MCF 10A (cell line): ENCODE measurements at regions not wholly inside any gene's neighbourhood (a gene's known extent, or its start where the extent isn't known, plus 50 kb on each side); places are given as distances from the start of the nearest gene placed in this dataset.

ENCODE experiments used
- BruUV-seq: library from RNA; stranded (reverse); fragments of 400-500 nt; replicated peaks from 2 replicates; lab custom pipeline; 2021; lab: Mats Ljungman, UMichigan
- CTCF ChIA-PET: fragments of 300-600 bp; sonication (Branson Sonifier 250); formaldehyde crosslinking; extraction: SDS; loops from one replicate; lab custom pipeline; 2021; ENCODE audit warnings: antibody characterized with exemption, inconsistent platforms; lab: Yijun Ruan, JAX
- POLR2A ChIA-PET: fragments of 300-600, 350-650 bp; sonication (Branson Sonifier 250); formaldehyde crosslinking; extraction: SDS; loops from one replicate; lab custom pipeline; 2020; ENCODE audit warnings: antibody characterized with exemption, inconsistent platforms; lab: Yijun Ruan, JAX
- DNase-seq: peaks from one replicate; pipeline ENCODE4 v3.0.0-alpha.2; 2018; ENCODE audit not compliant: unreplicated experiment
- H3K27ac Mint-ChIP-seq: one replicate; pipeline ENCODE4 v1.8.0; 2022; ENCODE audit warnings: mild to moderate bottlenecking, low read depth, mixed read lengths; ENCODE audit not compliant: unreplicated experiment
- H3K27me3 Mint-ChIP-seq: one replicate; pipeline ENCODE4 v1.8.0; 2022; ENCODE audit warnings: mixed read lengths; ENCODE audit not compliant: insufficient read depth, unreplicated experiment
- H3K36me3 Mint-ChIP-seq: one replicate; pipeline ENCODE4 v1.8.0; 2022; ENCODE audit warnings: mild to moderate bottlenecking, moderate library complexity, mixed read lengths; ENCODE audit not compliant: insufficient read depth, unreplicated experiment
- H3K4me1 Mint-ChIP-seq: one replicate; pipeline ENCODE4 v1.8.0; 2022; ENCODE audit warnings: mixed read lengths; ENCODE audit not compliant: insufficient read depth, unreplicated experiment
- H3K4me3 Mint-ChIP-seq: one replicate; pipeline ENCODE4 v1.8.0; 2022; ENCODE audit warnings: mild to moderate bottlenecking, moderate library complexity, mixed read lengths; ENCODE audit not compliant: unreplicated experiment
- H3K9me3 Mint-ChIP-seq: one replicate; pipeline ENCODE4 v1.8.0; 2022; ENCODE audit warnings: mixed read lengths; ENCODE audit not compliant: unreplicated experiment
- intact Hi-C: fragments of 100-400 bp; cut with micrococcal nuclease; formaldehyde crosslinking; loops from 2 replicates; pipeline ENCODE4 v1.14.1; 2022
- TF ChIP-seq, protein P1 (sequence below): fragments of 200-600 bp; IDR thresholded peaks from one replicate; pipeline ENCODE4 v1.8.0; 2022; ENCODE audit warnings: antibody characterized with exemption, mild to moderate bottlenecking; ENCODE audit not compliant: unreplicated experiment

DNA sequence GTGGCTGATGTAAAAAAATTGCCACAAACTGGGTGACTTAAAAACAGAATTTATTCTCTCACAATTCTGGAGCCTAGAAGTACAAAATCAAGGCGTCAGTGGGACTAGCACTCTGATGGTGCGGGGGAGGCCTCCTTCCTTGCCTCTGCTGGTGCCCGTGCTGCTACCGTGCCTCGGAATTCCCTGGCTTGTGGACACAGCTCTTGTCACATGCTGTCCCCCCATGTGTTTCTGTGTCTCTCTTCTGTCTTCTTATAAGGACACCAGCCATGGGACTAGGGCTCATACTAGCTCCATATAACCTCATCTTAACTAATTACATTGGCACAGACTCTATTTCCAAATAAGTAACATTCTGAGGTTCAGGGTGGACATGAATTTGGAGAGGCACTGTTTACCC is 242.3 kb upstream of the IRX2 start:
- Mint-ChIP-seq H3K4me3 (no peak overlapping the region), H3K9me3 (no peaks in the 10 kb centered on the region), H3K4me1 (no peaks in the 10 kb centered on the region), H3K27ac (no peak overlapping the region), H3K36me3 (no peaks in the 10 kb centered on the region), H3K27me3 (no peaks in the 10 kb centered on the region)
- POLR2A ChIA-PET = no interaction called here
- TF ChIP-seq, protein P1, sequence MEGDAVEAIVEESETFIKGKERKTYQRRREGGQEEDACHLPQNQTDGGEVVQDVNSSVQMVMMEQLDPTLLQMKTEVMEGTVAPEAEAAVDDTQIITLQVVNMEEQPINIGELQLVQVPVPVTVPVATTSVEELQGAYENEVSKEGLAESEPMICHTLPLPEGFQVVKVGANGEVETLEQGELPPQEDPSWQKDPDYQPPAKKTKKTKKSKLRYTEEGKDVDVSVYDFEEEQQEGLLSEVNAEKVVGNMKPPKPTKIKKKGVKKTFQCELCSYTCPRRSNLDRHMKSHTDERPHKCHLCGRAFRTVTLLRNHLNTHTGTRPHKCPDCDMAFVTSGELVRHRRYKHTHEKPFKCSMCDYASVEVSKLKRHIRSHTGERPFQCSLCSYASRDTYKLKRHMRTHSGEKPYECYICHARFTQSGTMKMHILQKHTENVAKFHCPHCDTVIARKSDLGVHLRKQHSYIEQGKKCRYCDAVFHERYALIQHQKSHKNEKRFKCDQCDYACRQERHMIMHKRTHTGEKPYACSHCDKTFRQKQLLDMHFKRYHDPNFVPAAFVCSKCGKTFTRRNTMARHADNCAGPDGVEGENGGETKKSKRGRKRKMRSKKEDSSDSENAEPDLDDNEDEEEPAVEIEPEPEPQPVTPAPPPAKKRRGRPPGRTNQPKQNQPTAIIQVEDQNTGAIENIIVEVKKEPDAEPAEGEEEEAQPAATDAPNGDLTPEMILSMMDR = no peak
- CTCF ChIA-PET = no interaction called here
- no TSS peak for BruUV-seq
- no peak for DNase-seq
- intact Hi-C loops = no loop called here

DNA sequence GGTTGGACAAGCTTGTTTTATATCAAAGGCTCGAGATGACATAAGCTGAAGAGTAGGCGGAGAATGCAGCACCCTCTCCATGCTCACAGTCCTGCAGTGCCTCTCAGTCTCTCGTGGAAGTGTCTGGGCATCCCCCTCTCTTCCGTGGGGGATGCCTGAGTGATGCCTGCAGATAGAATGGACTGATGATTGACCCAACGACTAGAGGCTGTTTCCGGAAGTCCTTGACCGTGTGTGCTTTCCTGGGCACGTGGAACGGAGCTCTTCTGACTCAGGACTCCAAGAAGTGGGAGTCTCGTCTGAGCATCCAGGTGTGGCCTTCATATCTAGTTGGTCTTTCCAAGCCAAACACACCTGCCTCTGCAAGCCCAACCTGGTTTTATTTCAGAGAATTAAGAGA is 241.8 kb upstream of the IRX2 start:
- intact Hi-C loops = no loop called here
- Mint-ChIP-seq H3K27ac (no peak overlapping the region), H3K27me3 (no peaks in the 10 kb centered on the region)

DNA sequence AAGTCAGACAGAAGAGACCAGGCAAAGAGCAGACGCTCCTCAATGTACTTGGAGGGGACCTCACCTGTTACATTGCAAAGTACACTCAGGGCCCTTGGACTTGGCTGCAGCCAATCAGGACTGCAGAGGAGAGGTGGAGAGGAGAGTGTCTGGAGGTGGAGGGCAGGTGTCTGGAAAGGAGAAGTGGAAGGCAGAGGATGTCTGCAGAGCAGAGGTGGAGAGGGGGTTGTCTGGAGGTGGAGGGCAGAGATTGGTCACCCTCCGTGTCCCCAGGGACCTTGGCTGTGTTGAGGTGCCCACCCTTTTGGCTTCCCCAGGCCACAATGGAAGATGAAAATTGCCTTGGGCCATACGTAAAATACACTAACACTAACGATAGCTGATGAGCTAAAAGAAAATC is 241.3 kb upstream of the IRX2 start:
- Mint-ChIP-seq H3K27ac (no peak overlapping the region), H3K36me3 (no peaks in the 10 kb centered on the region), H3K27me3 (no peaks in the 10 kb centered on the region), H3K9me3 (no peaks in the 10 kb centered on the region), H3K4me1 (no peaks in the 10 kb centered on the region), H3K4me3 (no peak overlapping the region)
- POLR2A ChIA-PET = no interaction called here
- DNase-seq = no peak
- CTCF ChIA-PET = no interaction called here
- TF ChIP-seq, protein P1 = no peak
- intact Hi-C loops = no loop called here
- no TSS peak for BruUV-seq

More for the DNA sequence above, 241.8 kb upstream of the IRX2 start:
- Mint-ChIP-seq H3K4me1 (no peaks in the 10 kb centered on the region), H3K4me3 (no peak overlapping the region), H3K36me3 (no peaks in the 10 kb centered on the region), H3K9me3 (no peaks in the 10 kb centered on the region)
- TF ChIP-seq, protein P1 = no peak
- CTCF ChIA-PET = no interaction called here
- POLR2A ChIA-PET = no interaction called here
- BruUV-seq = no TSS peak
- DNase-seq = no peak

DNA sequence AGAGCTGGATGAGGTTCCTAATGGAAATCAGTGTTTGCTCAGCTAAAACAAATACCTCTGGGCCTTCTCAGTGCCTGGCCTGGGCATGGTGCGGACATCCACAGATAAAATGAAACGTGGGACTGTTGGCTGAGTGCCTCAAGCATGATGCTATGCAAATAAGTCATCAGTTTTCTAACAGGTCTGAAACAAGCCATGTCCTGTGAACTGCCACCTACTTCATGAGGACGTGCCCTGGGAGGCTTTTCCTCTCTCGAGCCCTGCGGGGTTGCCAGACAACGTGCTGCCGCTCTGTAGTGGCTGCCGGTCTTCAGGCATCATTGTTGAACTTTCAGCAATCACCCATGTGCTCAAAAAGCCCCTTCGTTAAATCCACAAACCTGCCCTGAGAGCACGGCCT is 240.4 kb upstream of the IRX2 start:
- DNase-seq = no peak
- Mint-ChIP-seq H3K27me3 (no peaks in the 10 kb centered on the region), H3K27ac (no peak overlapping the region), H3K4me1 (no peaks in the 10 kb centered on the region), H3K9me3 (no peaks in the 10 kb centered on the region), H3K36me3 (no peaks in the 10 kb centered on the region), H3K4me3 (no peak overlapping the region)
- POLR2A ChIA-PET = interaction anchor here (1.3 kb wide), 1 partner anchor 12 kb away, joined by 3 read pairs; no protein-coding TSS in a partner anchor
- intact Hi-C loops = no loop called here
- no TSS peak for BruUV-seq
- CTCF ChIA-PET = no interaction called here
- TF ChIP-seq, protein P1 = no peak
